H1 (cell line): ENCODE measurements at regions not wholly inside any gene's neighbourhood (a gene's known extent, or its start where the extent isn't known, plus 50 kb on each side); places are given as distances from the start of the nearest gene placed in this dataset.

Source experiments
- NANOG ChIP-seq: IDR thresholded peaks from 2 replicates; pipeline ENCODE4 v1.6.1; 2011; ENCODE audit warnings: low read length, low read depth, mild to moderate bottlenecking, inconsistent platforms; ENCODE audit not compliant: insufficient read depth, poor library complexity, severe bottlenecking
- RBBP5 ChIP-seq: IDR thresholded peaks from 2 replicates; pipeline ENCODE4 v1.7.1; 2012; ENCODE audit warnings: low read depth, mild to moderate bottlenecking, inconsistent platforms, low read length, moderate library complexity, borderline replicate concordance
- ZNF274 ChIP-seq: IDR thresholded peaks from 2 replicates; pipeline ENCODE4 v1.7.0; 2012; ENCODE audit warnings: low read length, borderline replicate concordance; ENCODE audit errors: extremely low read depth

DNA sequence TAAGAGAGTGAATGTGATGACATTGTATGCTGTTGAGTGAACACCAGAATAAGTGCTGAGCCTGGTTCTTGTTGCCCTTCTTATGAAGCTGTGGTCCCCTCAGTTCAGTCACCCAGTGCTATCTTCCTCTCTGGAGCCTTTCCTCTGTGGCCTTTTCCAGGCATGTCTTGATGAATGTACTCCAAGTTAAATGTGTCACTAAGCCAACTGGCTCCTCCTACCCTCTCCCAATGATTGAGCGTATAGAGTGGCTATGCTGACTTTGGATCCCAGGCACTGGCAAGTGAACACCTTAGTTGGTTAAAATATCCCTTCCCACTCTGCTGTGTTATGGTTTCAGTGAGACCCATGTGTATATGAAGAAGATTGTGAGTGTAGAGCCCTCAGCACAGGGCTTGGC is 134.1 kb upstream of the MAMLD1 start (continued):
- TF ChIP-seq ZNF274, result no peak
- TF ChIP-seq RBBP5, result no peak
- TF ChIP-seq NANOG, result no peak
